ENCODE measurements at regions not wholly inside any gene's neighbourhood (a gene's known extent, or its start where the extent isn't known, plus 50 kb on each side); places are given as distances from the start of the nearest gene placed in this dataset.

DNA sequence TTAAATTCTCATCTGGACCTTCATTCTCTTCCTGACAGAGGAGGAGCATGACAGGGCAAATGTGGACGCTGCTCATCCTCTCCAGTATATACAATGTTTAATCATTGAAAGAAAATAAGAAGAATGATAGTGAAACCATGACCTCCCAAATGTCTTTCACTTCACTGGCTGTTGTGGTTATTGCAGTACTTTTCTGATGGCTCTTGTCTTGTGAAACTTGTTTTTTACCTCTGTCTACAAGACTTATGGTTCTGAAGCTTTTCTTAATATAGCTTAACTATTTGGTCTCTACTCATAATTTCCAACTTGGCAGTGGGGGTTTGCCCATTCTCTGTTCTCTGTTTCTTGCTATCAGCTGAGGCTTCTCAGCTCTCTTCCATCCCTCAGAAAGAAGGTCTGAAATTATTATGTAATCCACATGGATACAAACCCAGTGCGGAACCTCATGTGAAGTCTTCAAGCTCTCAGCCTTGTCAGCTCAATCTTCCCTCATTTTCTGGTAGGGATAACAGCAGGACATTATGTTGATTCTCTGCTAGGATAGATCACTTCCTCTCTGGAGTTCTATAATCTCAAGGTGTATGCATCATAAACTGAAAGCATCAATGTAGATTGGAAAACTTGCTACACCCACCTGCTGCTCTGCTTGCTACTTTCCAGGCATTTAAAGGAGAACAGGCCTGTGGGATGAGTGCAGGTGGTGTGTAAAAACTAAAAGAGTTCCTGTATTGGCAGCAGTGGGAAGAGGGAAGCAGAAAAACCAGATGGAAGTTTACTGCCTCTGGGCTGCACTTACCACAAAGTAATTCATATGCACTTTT lies 250.3 kb upstream of the HTR2A start:
- DNase-seq, result no peak

DNA sequence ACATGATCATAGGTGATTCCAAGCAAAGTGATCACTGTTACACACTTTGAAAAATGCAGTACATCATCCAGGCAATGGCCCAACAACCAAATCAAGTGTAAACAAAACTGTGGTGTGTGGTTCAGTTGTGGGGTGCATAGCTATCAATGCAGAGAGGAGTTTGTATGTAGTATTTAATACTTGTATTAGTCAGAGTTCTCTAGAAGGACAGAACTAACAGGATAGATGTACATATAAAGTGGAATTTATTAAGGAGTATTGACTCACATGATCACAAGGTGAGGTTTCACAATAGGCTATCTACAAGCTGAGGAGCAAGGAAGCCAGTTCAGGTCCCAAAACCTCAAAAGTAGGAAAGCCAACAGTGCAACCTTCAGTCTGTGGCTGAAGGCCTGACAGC lies 249.3 kb upstream of the HTR2A start:
- no peak for DNase-seq

DNA sequence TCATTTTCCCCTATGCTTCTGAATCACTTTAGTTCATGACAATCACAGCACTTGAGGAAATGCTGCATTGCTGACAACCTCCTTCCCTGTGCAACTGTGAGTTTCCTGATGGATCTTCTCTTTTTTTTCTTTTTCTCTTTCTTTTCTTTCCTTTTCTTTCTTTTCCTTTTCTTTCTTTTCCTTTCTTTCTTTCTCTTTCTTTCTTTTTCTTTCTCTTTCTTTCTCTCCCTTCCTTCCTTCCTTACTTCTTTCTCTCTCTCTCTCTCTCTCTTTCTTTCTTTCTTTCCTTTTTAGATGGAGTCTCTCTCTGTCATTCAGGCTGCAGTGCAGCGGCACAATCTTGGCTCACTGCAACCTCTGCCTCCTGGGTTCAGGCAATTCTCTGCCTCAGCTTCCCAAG lies 247.9 kb upstream of the HTR2A start:
- no peak for DNase-seq

DNA sequence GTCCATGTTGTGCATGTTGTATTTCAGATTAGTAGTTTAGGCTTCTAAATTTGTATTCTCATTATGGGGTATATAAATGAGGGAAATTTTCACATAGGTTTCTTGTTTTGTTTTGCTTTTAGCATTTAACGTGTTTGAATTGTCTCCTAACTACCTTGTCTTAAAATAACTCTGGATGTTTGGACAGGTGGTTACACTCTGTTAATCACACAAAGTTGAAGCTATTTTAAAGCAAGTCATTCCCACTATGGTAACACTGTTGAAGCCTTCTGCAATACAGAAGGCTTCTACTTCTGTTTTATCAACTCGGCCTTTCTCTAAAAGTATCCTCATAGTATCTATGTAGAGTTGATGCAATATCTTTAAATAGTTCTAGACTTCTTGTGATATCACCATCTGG lies 245.3 kb upstream of the HTR2A start:
- no peak for DNase-seq

DNA sequence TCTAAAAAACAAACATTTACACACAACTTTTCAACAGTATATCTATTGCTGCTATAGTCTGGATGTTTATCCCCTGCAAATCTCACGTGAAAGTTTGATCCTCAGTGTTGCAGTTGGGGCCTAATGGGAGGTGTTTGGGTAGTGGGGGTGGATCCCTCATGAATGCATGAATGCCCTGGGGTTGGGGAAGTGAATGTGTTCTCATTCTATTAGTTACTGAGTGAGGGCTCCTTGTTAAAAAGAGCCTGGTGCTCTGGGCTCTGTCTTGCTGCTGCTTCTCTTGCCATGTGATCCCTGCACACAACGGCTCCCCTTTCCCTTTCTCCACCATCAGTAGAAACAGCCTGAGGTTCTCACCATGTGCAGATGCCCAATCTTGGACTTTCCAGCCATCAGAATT lies 242.7 kb upstream of the HTR2A start:
- DNase-seq, result no peak

DNA sequence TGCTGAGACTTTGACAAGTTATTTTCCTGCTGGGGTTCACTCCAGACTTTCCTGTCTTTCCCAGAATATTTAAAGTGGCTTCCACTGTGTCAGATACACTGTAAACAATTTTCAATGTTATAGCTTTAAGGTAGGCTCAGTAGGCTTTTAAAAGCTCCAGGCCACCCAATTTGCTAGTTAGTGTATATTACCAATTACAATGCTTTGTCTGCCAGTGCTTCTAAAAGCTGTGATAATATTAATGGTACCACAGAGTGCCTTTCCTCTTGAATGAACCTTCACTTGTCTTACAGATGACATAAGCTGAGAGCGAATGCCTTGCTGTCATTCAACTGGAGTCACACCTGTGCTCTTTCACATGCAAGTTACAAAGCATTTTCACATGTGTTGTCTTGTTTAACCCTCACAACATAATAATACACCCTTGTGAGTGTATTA lies 239.7 kb upstream of the HTR2A start:
- no peak for DNase-seq

DNA sequence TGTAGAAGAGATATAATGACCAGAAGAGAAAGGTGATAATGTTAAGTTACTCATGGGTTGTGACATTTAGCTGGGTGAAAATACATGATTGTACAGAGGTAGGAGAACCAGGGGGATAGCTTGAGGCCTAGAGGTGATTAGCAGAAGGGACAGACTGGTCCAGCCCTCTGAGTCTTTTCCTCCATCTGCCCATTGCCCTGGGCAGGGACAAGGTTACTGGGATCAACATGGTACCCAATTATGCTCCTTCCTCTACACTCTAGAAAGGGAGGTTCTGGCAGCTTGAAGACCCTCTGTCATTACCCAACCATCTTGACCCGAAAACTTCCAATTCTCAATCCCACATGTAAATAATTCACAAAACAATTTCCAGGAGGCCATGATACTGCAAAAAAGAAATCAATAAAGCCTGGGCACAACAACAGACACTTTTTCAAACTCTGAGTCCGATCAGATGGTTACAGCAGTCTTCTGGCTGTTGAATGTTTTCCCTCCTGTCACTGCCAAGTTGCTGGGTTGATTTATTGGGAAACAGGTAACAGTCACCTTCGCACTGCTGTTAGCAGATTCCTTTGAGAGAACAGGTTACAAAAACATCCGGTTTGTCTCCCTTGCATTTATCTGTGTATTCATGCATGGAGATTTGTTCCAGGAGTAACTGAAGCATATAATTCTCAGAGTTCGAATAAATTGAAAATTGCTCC lies 239.1 kb upstream of the HTR2A start:
- DNase-seq, result no peak

DNA sequence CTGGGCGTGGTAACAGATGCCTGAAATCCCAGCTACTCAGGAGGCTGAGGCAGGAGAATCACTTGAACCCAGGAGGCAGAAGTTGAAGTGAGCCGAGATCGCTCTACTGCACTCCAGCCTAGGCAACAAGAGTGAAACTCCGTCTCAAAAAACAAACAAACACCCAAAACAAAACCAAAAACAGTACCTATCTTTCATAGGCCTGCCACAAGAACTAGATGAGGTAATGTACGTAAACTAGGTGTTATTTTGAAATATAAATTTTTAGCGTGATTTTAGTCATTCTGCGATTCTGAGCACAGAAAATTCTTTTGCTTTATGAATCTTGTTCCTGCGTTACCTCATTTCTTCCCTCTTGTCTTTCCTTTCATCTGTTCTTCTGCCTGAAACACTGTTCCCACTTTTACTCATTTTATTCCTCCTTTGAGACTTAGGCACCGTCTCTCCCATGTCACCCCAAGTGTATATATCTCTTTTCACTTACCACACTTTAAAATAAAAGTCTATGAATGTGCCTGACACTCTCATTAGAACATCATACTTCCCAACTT lies 238.2 kb upstream of the HTR2A start:
- no peak for DNase-seq

DNA sequence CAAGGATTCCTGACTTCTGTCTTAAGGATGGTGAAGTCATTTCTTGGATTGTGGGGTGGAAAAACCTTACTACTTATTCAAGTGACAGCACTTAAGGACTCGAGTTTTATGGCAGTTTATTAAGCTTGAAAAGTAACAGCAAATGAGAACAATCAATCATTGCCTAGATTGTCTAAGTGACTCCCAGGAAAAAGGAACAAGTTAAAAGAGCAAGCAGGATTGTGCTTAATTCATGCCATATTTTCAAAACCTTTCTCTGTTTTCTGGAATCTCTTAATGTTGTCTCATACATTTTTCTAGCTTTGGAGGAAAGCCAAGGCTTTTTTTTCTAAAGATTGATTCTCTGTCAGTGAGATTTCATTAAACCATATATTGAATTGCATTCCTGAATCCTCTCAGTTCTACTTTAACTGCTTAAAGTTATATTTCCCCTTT lies 236.2 kb upstream of the HTR2A start:
- no peak for DNase-seq

DNA sequence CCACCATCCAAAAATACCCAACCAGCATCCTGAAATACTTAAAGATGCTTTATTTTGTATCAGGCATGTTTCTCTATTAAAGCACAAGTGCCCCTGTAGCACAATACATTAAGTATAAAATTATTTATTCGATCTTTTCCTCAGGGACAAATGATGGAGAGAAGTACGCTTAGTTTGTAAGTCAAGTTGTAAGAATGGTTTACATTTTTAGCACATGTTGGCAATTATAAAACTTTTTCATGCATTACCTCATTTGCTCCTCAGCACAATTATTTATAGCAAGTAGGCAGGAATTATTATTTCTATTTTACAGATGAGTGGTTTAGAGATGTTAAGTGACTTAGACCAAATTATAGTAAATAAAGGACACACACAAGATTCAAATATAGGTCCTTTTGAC lies 232.6 kb upstream of the HTR2A start:
- no peak for DNase-seq

DNA sequence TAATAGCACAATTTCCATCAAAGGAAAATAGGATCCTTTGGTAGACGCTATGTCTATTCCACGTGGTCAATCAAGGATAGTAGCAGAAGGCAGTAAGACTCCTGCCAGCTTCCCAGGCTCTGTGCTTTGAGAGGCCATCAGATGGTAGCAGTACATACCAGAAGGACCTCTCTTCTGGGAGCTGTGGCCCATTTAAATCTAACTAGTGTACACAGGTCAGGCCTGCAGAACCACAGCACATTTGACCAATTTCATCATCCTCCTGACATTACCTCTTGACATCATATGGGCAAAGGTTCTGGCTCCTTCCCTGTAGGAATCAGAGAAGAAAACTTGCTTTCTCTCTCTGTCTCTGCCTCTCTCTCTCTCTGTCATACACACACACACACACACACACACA lies 229.6 kb upstream of the HTR2A start:
- no peak for DNase-seq

DNA sequence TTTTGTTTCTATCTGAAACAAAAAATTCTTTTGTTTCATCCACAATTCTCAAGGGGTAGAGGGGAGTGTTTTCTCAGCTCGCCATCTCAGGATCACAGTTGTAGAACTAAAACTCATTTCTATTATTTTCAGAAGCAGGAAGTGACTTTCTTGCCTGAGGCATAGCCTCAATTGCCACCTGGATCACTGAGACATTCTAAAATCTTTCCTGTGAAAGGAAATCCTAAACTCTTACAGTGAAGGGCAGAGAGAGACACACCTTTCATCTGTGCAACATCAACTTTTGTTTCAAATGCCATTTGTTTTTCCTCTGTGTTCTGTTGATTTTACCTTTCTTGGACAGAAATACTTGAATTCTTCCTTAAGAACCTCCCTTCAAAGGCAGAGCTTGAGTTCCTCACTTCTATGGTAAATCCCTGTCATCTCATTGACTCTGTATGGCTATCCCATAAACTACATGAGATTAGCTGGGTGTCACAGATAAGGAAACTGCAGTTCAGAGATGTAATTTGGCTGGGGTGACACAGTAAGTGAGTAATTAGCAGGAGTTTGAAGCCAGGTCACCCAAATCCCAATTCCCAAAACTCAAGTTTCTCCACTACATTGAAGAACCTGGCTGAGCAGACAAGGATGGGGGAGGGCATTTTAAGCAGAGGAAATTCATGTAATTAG lies 224.4 kb upstream of the HTR2A start:
- no peak for DNase-seq

DNA sequence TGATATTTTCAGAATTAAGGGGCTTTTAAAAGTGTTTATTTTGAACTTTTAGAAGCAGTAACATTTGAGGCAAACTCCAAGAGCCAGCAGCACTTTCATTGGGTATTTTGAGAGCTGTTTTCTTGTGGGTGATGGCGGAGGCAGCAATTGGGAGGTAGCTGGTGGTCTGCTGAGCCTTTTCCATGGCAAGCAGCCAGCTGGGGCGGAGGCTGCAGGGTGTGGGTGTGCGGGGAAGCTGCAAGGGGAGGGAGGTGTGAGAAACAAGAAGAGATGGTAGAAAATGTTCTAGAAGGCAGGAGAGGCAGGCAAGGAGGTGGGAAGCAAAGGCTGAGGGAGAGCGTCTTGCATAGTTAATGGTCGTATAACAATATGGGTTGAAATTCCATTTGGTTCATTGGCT lies 223.4 kb upstream of the HTR2A start:
- no peak for DNase-seq

DNA sequence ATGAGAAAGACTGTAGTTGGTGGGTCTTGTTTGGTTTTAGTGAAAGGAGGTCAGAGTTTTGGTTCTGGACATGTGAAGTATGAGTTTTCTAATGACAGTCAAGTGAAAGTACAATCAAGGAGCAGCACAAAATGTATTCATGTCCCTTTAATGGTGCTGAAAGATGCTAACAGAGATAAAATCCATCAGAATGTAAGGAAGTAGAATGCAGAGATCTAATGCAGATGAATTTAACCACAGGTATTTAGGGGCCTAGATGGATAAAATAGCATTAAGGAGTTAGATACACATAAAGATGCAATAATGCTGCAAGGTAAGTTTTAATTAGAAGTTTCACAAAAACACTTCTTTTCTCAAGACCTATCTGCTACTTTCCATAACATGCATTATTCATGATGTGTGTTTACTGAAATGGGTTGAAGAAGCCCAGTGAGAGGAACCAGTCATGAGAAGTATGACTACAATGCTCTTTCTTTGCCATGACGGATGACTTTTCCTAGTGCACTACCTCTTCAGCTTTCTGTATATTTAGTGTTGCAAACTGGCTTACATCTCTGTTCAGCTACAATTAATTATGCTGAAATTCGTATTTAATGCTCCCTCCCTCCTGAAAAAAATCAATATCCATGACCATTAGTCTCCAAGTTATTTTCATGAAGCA lies 222.9 kb upstream of the HTR2A start:
- no peak for DNase-seq

DNA sequence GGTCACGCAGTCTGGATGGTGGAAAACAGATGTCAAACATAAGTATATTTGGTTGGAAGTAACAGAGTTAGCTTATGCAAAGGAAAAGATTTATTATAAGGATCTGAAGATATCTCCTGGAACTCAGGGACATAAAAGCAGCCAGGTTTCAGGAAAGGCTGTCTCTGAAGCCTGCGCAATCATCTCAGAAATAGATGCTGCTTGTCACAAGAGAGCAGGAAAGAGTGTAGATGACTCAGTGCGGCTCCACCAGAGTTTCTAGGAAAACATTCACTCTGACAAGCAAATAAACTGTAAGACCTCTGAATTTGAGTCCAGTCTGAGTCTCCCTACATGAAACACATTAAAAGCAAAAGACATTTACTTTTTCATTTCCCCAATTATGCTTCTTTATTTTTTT lies 220.4 kb upstream of the HTR2A start:
- DNase-seq, result no peak

DNA sequence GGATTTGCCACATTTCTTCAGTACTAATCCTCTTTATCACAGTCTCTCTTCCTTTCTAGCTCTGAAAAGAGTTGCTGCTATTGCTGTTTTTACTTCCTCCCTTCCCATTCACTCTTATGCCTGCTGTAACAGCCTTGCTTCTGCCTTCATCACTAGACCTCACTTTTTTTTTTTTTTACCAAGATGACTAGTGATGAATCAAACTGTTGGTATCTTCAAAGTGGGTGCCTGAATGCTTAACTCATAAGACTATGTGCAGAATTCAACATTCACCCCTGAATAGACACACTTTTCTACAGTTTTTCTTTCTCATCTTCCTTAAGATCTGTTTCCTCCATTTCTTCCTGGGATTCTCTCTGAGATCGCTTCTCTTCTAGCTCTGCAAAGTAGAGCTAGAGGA lies 217.2 kb upstream of the HTR2A start:
- DNase-seq, result no peak

DNA sequence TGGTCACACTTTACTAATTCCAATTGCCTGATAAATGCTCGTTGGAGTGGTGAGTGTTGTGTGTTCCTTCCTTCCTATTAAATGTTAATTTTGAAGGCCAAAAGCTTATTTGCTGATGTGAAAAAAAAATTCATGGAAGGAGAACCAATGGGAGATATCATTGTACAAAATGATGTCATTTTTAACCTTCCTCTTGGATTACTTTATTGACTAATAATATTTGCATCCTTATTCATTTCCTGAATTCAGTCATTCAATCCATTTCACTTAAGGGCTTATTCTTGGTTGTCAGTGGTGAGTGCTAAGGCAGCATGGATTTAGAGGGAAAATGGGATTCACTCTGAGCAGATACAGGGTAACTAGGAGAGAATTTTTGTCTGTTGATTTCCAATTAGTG lies 216.0 kb upstream of the HTR2A start:
- no peak for DNase-seq

DNA sequence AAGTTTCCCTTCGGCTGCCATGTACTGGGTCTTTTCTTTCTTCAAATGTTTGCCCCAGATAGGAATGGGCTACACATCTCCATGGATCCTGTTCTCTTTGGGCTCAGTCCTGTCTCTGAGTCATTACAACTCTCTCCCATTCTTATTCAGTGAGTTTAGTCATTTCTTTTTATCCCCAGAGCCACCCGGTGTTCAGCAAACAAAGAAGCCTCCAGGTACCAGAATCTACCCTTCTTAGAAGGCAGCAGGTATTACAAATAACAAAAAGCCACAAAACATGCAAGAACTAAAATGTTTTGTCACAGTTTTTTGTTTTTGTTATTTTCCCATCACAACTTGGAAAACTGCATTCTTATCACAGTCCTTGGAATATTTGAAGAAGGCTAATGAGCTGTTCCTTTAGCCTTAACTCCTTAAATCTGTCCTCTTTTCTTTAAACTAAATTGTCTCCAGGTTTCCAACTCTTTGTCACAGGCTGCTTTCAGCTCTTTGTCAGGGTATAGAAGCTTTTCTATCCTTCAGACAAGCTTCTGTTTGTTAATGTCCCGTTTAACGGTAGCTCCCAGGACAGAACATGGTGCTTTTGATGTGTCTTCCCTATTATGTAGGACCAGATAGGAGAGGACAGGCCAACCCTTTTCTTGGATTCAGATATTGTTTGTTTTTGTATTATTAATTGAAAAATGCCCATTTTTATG lies 215.5 kb upstream of the HTR2A start:
- DNase-seq, result no peak

DNA sequence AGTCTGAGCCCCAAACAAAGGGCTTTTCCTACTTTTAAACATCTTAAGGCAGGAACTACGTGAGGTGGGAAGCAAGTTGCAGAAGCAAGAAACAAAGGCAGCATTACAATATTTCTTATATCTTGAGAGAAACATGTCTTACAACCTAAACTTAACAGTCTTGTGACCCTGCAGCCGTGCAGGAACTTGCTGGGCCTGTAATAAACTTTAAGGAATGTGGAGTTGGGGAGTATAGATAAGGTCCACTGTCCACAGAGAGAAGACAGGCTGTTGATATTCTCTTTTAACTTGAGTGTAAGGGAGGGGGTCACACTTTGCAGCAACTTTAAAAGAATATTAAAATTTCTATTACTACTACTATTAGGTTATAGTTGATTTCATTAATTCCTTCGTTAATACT lies 214.6 kb upstream of the HTR2A start:
- no peak for DNase-seq

DNA sequence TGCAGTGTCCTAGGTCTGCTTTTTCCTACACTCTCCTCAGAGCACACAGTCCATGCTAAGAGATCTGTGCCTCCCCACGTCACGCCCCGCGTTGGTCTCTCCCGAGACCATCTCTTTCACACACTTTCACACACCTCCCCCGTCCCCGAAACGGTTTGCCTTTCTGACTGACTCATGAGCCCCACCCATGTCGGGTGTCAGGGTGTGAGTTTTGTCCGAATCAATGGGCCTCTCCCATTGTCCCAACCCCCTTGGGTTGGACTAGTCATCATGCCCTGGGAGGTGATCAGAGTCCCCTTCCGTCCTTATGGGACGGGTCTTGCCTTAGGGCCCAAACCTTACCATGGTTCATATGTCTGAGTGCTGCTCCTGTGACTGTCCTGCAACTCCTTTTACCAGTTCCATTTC lies 214.0 kb upstream of the HTR2A start:
- DNase-seq, result no peak

DNA sequence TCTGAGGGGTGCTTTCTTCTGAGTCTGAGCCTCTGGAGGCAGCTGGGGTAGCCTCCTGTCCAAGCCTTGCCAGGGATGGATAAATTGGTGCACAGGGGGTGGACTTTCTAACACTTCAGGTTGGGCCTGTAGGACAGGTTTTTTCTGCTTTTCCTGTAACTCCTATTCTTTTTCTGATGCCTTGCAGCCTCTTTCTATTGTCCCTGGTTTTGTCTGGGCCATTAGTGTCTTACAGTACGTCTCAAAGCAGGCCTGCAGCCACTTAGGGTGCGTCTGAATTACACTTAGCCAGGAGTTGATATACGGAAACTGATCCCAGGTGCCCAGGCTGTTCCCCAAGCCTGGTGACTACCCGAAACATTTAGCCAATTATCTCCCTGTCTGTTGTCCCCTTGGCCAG lies 213.3 kb upstream of the HTR2A start:
- DNase-seq, result no peak

DNA sequence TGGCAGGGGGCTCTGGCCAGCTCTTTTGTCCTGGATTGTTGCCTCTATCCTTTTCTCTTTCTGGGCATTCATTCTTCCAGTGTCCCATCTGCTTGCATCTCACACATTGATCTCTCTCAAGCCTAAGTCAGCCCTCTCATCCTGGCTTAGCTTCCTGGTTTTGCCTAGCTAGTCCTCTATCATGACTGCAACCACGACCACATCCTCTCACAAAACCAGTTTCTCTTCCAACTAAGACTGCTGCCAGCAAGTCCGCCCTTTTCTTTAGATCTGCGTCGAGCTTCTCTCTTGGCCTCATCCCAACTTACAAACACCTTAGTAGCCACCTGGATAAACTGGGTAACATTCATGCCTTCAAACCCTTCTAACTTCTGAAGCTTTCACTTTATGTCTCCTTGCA lies 212.2 kb upstream of the HTR2A start:
- no peak for DNase-seq
